A673 (cell line): ENCODE measurements at regions not wholly inside any gene's neighbourhood (a gene's known extent, or its start where the extent isn't known, plus 50 kb on each side); places are given as distances from the start of the nearest gene placed in this dataset.

Experiments
- BruUV-seq: library from RNA; stranded (reverse); fragments of 400-500 nt; replicated peaks from 2 replicates; lab custom pipeline; 2021; lab: Mats Ljungman, UMichigan
- CTCF ChIA-PET: fragments of 300-600 bp; sonication (Branson Sonifier 250); formaldehyde crosslinking; loops from one replicate; lab custom pipeline; 2022; ENCODE audit warnings: antibody characterized with exemption; lab: Charles Lee
- POLR2A ChIA-PET: fragments of 300-600 bp; sonication (Branson Sonifier 250); formaldehyde crosslinking; loops from one replicate; lab custom pipeline; 2022; ENCODE audit warnings: antibody characterized with exemption; ENCODE audit not compliant: low non-redundant PET; lab: Charles Lee
- DNase-seq: peaks from one replicate; pipeline ENCODE4 v3.0.0-alpha.2; 2015; ENCODE audit warnings: low spot score
- H3K27ac ChIP-seq: fragments of 200-600 bp; sonication (generic); 2 replicates; pipeline ENCODE4 v1.5.1; 2016; ENCODE audit warnings: mixed run types, low read depth, mild to moderate bottlenecking, mixed read lengths, antibody characterized with exemption, low read length; ENCODE audit not compliant: poor library complexity, severe bottlenecking
- H3K27me3 ChIP-seq: fragments of 200-600 bp; sonication (generic); replicated peaks from 2 replicates; pipeline ENCODE4 v1.6.1; 2017; ENCODE audit warnings: mixed run types, low read depth, mild to moderate bottlenecking, mixed read lengths, antibody characterized with exemption, low read length; ENCODE audit not compliant: insufficient read depth, poor library complexity
- H3K36me3 ChIP-seq: fragments of 200-600 bp; sonication (generic); 2 replicates; pipeline ENCODE4 v1.6.1; 2016; ENCODE audit warnings: mixed run types, mild to moderate bottlenecking, mixed read lengths, antibody characterized with exemption, low read length; ENCODE audit not compliant: insufficient read depth, poor library complexity, severe bottlenecking
- H3K4me1 ChIP-seq: fragments of 200-600 bp; sonication (generic); 2 replicates; pipeline ENCODE4 v1.6.1; 2017; ENCODE audit warnings: mixed run types, mild to moderate bottlenecking, mixed read lengths, antibody characterized with exemption, low read length; ENCODE audit not compliant: insufficient read depth, poor library complexity, severe bottlenecking
- H3K4me3 ChIP-seq: fragments of 200-600 bp; sonication (generic); 2 replicates; pipeline ENCODE4 v1.5.1; 2016; ENCODE audit warnings: low read depth, mixed run types, mild to moderate bottlenecking, mixed read lengths, low read length; ENCODE audit not compliant: poor library complexity, severe bottlenecking
- H3K9me3 ChIP-seq: fragments of 200-600 bp; sonication (generic); 2 replicates; pipeline ENCODE4 v1.6.1; 2016; ENCODE audit warnings: mixed run types, low read depth, mild to moderate bottlenecking, mixed read lengths, antibody characterized with exemption, low read length; ENCODE audit not compliant: poor library complexity, severe bottlenecking
- CTCF ChIP-seq: fragments of 300-800, 200-600 bp; sonication (generic); conservative IDR thresholded peaks from 2 replicates; pipeline ENCODE4 v1.5.1; 2017; ENCODE audit warnings: low read depth, mild to moderate bottlenecking, antibody characterized with exemption, low read length, moderate library complexity, mixed read lengths
- EZH2 ChIP-seq: fragments of 200-600 bp; sonication (generic); IDR thresholded peaks from 2 replicates; pipeline ENCODE4 v1.6.1; 2017; ENCODE audit warnings: borderline replicate concordance, low read depth, mild to moderate bottlenecking, mixed read lengths, antibody characterized with exemption, low read length; ENCODE audit not compliant: poor library complexity, severe bottlenecking
- intact Hi-C: fragments of 100-400 bp; cut with micrococcal nuclease; formaldehyde crosslinking; loops from one replicate; pipeline ENCODE4 v1.10.0; 2022; ENCODE audit not compliant: unreplicated experiment

GRCh38 chr20:50435397-50436051 is 74.7 kb upstream of the PTPN1 start:
- Histone ChIP-seq H3K9me3 (no peaks in the 10 kb centered on the region), H3K27me3 (no peaks in the 10 kb centered on the region), H3K4me1 (no peaks in the 10 kb centered on the region), H3K27ac (no peak overlapping the region), H3K4me3 (no peak overlapping the region), H3K36me3 (no peaks in the 10 kb centered on the region)
- no TSS peak for BruUV-seq
- no peak for DNase-seq
- no peak for TF ChIP-seq EZH2
- no peak for TF ChIP-seq CTCF
- ChIA-PET CTCF (no interaction called here), POLR2A (interaction anchor here (0.5 kb wide), 1 partner anchor 133 kb away, joined by 10 read pairs; no protein-coding TSS in a partner anchor)
- intact Hi-C loops: no loop called here

- Histone ChIP-seq H3K36me3 (no peaks in the 10 kb centered on the region), H3K27me3 (no peaks in the 10 kb centered on the region), H3K27ac (no peak overlapping the region), H3K9me3 (no peaks in the 10 kb centered on the region), H3K4me1 (no peaks in the 10 kb centered on the region), H3K4me3 (no peak overlapping the region)
- no TSS peak for BruUV-seq
- intact Hi-C loops: no loop called here
- POLR2A ChIA-PET: no interaction called here
- TF ChIP-seq EZH2 (no peak), CTCF (no peak)
- CTCF ChIA-PET: no interaction called here
- no peak for DNase-seq
Observed at GRCh38 chr20:50436052-50436656, 74.0 kb upstream of the PTPN1 start.

GRCh38 chr20:50436696-50437095 is 73.5 kb upstream of the PTPN1 start:
- ChIA-PET CTCF (no interaction called here), POLR2A (no interaction called here)
- Histone ChIP-seq H3K36me3 (no peaks in the 10 kb centered on the region), H3K27me3 (no peaks in the 10 kb centered on the region), H3K4me3 (no peak overlapping the region), H3K9me3 (no peaks in the 10 kb centered on the region), H3K27ac (no peak overlapping the region), H3K4me1 (no peaks in the 10 kb centered on the region)
- no peak for DNase-seq
- TF ChIP-seq CTCF (no peak), EZH2 (no peak)
- intact Hi-C loops: no loop called here
- BruUV-seq: no TSS peak
